HG02588 (cell line): ENCODE measurements at regions not wholly inside any gene's neighbourhood (a gene's known extent, or its start where the extent isn't known, plus 50 kb on each side); places are given as distances from the start of the nearest gene placed in this dataset.

Source experiments
- ATAC-seq: cut with Tn5 transposase; IDR thresholded peaks from one replicate; pipeline ENCODE4 v1.9.1; 2021; ENCODE audit warnings: mild to moderate bottlenecking, moderate library complexity; ENCODE audit not compliant: unreplicated experiment

DNA sequence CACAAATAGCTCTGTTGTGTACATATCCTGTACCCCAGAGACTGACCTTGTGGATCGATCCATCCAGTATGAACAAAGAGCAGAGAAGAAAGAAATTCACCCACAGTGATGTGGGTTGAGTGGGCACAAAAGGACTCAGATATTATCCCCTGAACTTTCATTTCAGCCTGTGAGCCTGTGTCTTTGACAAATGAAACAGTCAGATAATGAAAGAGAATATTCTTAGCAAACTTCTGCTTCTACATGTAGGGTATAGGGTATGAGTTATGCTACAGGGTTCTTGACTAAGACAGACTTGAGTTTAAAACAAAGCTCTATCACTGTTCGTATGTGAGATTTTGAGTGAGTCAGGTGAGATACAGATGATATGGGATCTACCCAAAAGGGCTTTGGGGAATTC lies 359.7 kb downstream of the MAFB start:
- ATAC-seq, result no peak

DNA sequence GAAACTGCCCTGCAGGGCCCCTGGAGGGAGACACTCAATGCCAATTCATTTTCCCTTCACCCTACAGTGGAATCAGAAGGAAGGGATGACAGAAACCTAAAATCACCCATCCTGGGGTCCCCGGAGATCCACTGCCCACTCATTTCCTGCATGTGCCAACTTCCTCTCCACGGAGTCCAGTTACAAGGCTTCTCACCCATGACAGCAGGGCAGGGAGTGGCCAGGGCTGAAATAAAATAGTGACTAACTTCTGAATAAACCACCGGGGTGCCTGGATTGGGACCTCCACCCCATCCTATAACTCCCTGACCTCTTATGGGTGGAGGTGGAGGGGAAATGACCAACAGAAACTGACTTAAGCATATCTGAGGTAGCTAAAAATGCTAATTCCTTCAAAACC lies 362.3 kb downstream of the MAFB start:
- no peak for ATAC-seq

DNA sequence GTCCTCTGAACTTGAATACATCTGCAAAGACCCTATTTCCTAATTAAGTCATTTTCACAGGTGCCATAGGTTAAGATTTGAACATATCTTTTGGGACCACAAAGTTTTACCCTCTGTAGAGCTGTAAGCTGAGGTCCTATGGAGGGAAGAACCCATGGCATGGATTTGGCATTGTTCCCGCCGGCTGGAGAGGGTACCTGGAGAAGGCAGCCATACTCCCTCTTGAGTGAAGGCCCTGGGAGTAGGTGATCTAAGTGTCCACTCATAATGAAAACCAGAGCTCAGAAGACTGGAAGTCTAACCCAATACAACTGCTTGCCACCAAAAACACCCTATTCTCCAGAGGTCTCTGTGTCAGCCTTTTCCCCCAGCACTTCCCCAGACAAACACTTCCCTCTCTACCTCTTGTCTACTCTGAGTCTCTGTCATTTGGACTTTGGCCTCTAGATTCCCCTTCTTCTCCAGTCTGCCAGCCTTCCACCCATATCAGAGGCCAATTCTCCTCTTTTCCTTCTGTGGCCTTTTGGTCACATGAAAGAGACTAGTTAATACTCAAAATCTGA lies 363.9 kb downstream of the MAFB start:
- no peak for ATAC-seq

DNA sequence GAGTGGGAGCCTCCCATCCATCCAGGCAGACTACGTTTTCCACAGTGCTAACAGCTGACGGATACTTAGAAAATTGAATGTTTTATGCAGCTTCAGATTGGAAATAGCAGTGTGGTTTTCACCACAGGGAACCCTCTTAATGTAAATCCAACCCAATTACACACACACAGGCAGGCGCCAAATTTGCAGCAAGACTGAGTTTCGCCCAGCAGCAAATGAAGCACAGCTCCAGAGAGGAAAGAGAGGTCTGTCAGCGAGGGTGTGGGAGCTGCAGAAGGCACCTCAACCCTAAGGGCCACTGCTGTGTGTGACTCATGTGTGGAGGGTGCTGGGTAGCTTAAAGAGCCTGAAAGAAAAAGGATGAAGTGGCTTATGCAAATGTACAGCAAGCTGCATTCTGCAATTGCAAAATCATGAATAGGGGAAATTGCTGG lies 365.7 kb downstream of the MAFB start:
- ATAC-seq, result no peak

DNA sequence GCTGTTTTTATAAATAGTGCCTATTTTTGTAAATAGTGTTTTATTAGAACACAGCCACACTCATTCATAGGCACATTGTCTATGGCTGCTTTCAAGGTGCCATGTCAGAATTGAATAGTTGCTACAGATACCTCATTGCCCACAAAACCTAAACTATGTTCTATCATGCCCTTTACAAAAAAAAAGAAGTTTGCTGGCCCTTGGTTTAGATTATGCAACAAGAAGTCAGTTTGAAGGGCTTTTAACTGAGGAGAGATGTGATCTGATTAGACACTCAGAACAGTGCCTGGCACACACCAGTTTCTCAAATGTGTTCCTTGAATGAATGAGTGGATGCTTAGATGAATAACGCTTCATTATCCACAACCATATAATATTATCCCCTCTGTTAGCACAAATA lies 366.1 kb downstream of the MAFB start:
- ATAC-seq, result no peak

DNA sequence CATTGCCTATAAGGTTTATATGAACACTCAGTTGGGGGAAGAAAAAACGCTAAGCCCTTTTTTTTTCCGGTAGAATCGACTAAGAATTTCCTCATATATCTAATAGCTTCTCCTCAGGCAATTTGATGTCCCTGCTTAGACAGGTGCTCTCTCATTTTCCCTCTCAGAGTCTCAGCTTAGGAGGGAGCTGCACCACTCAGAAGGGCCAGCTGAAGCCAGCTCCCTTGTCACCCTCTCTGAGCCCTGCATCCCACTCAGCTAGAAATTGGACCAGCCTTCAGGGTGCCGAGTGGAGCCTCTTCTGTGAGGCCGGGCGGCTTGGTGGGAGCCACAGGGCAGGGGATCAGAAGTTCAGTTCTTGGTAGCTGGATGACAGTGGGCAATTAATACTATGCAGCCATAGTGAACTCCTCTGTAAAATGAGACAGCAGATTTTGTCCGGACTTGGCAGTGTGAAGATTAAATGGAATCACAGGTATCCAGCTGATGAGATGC lies 368.5 kb downstream of the MAFB start:
- no peak for ATAC-seq

DNA sequence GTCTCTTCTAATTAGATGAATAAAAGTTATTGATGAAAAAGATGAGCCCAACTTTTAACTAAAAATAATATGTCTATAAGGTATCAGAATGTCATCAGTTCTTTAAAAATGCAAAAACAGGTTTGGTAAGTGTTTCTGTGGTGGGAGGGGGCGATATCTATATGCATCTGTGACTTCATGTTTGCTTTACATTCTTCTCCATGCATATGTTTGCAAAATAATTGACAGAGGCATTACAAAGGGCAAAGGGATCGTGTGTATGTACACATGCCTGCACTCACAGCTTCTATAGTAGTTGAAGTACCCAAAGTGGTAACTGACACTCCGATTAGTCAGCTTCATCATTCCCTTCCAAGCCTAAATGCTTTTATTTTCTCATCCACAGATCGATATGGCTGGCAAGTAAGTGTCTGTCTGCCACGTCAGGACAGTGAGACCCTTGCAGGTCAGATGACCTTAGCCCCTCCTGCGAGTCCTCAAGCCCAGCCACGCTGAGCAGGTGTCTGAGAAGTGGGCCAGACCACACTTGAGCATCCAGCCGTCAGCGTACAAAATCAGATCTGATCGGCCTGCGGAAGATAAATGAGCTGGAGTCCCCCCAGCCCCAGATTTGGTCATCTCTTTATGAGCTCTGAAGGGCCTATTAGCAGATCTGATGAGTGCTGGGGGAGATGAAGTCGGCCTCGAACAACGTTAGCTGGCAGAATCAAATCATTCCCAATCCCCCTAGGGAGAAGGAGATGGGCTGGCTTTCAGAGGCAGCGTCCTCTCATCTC lies 369.1 kb downstream of the MAFB start:
- no peak for ATAC-seq

DNA sequence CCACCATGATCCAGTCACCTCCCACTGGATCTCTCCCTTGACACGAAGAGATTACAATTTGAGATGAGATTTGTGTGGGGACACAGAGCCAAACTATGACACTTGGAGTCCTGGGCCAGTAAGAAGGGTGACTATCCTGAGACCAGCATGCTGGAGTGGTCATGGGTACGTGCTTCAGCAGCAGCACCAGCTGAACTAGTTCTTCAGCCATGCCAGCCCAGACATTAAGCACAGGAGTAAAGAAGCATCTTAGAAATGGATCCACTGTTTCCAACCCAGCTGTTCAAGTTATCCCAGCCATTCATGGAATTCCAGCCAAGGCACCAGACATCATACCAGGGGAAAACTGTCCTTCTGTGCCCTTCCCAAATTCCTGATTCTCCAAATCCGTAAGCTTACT lies 370.0 kb downstream of the MAFB start:
- no peak for ATAC-seq

DNA sequence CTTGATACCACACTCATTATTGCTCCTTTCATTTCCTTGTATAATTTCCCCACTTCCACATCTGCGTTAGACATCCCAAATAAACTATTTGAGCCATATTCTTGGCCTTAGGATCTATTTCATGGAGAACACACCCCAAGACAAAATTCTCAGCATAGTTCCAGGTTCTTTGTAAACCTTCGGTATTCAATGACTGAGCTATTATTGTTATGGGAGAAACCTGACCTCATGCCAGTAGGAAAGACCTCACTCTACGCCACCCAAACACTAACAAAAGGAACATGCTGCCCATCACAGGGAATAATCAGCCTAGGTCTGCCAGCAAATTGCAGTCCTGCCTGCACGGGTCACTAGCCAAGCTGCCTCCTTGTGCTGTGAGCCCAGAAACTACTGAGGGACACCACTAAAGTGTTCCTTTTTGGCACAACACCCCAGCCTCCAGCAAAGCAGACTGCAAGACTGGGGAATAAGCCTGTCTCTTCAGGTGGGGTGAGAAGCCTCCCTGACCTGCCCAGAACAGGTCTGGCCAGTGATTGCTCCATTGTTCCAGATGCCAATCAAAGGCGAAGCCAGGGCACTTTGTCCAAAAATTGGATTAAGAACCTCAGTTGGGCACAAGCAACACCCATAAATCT lies 371.8 kb downstream of the MAFB start:
- ATAC-seq, result no peak

DNA sequence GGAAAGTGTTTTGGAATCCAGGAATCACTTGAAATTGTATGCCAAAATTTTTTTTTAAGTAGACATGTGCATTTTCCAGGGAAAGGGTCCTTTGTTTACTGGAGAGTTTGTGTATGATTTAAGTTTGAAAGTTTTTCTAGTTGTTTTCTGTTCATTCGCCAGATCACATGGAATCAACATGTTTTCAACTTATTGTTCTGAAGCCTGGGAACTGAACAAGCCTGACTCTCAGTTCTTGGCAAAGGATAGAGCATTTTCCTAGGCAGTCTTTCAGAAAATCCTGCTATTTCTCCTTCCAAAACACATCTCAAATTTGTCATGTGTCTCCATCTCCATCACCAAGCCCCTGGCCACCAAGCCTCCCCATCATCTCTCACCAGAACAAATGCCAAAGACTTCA lies 374.8 kb downstream of the MAFB start:
- no peak for ATAC-seq

DNA sequence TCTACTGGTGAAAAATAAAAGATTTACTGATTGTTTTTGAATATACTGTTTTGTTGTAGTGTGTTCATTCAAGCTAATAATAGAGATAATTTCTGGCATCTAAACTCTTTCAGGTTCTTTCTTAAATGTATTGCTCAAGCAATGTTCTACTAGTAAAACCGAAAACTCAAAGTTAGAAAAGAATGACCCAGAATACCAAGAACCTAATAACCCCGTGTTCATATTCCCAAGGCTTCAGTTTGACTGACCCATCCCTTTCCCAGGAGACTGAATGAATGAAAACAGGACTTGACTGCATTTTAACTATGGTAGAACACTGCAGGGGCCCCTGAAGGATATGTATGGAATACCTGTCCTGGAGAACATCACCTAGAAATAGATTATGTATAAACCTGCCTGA lies 375.3 kb downstream of the MAFB start:
- ATAC-seq, result no peak

DNA sequence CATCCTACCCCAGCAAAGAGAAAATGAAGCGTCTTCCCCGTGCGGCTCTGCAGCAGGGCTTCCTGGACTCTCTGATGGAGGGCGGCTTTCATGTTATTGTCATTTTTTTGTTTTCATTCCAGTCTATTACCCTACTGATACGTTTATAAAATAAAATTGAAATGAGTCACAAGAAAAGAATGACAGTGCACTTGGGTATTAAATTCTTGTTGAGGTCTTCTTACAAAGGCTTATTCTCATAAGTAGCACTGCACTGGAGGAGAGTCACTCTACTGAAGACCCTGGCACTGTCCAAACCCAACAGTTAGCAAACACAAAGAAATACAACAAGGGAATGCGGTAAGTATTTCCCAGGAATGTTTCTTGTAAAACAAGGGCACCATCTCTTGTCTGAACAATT lies 379.3 kb downstream of the MAFB start:
- no peak for ATAC-seq

DNA sequence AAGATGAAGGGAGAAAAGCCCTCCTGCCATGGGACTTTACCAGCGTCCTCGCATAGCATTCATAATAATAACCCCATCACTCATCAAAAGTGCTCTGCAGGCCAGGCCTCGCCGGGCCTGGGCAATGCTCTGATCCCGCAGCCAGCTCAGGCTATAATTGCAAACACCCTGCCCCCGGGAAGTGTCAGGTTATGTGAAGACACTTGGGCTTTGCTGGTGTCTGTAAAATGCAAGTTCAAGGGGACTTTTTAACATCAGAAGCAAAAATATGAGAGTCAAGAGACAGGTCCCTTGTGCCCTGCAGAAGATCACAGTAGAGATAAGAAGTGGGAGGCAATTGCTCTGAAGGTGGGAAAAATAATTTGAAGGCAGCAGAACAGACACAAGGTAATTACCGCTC lies 381.0 kb downstream of the MAFB start:
- ATAC-seq, result no peak

DNA sequence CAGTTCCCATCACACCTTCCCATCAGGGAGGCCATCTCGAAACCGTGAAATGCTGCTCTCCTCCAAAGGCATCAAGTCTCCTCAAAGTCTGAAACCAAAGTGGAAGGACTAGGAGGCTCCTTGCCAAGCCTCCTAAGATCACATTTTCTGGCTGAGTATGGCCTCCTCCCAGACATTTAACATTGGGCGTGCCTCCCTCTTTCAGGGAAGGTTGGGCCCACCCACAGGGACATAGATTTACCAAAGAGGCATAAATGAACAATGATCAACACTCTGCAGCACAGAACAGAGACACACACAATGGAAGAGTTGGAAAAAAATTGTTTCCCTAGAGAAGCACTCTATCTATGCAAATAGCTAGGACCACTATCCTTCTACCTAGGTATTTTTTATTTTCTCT lies 381.8 kb downstream of the MAFB start:
- ATAC-seq, result no peak

DNA sequence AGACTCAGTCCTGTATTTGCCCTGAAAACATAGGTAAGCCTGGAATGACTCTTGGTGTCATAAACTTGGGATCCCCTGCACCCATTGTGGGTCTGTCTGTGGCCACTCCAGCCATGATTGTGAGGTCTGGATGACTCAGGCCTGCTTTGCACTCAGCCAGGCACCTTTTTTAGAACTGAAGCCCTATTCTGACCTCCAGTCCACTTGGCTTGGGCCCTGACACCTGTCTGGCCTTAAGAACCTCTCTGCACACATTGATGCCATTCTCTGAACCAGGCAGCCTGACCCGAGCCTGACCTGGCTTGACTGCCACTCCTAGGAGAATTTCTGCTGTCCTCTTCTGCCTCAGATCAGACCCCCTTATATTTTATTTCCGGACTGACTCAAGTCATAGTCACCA lies 383.7 kb downstream of the MAFB start:
- ATAC-seq, result no peak

DNA sequence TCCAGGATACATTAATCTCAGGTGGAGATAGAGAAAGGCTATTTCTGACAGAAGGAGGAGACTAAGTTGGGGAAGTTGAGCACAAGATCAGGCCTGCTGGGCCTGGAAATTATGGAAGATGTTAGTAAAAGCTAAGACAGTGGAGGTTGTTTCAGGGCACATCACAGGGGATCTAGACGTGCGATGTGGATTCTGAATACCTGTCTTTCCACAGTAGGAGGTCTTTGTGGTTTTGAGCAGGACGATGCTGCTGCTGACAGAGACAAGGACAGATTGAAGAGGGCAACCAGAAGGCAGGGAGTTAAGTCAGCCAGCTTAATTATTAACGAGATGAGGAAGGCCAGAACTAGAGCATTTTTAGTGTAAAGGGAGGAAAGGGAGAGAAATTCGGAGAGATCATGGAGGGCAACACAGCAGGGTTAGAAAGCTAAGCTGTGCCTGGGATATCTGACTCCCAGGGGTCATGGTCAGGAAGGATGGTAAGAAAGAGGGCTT lies 384.9 kb downstream of the MAFB start:
- ATAC-seq, result no peak

DNA sequence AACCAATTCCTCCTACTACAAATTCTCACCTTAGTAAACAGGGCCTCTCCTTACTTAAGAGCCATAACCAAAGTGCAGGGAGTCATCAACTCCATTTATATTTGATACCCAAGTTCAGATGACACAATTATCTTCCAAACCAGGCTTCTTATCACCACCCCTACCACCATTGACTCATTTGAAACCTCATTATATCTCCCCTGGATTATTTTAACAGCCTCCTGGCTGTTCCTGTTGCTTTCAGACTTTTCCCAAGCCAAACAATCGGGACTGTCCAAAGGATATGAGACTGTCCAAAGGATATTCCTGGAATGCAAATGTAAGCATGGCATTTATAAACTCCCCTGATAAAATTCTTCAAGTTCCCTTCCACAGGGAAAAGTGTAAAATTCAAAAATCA lies 394.3 kb downstream of the MAFB start:
- ATAC-seq, result no peak

DNA sequence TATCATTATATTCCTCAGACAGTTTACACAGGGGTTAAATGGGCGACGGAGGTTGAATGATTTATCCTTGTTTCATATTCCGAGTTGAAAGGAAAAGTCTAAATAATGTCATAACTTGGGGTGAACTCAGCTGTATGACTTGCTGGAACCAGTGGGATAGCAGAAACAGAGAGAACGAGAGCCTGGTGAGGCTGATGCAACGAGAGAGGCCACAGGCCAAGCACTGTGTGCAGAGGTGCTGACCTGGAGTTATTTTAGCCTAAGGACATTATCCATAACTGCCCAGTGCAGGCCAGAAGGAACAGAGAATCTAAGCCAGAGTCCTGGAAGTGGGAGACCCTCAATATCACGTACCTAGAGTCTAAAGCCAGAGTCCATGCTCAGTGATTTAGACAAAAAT lies 394.9 kb downstream of the MAFB start:
- ATAC-seq, result no peak

DNA sequence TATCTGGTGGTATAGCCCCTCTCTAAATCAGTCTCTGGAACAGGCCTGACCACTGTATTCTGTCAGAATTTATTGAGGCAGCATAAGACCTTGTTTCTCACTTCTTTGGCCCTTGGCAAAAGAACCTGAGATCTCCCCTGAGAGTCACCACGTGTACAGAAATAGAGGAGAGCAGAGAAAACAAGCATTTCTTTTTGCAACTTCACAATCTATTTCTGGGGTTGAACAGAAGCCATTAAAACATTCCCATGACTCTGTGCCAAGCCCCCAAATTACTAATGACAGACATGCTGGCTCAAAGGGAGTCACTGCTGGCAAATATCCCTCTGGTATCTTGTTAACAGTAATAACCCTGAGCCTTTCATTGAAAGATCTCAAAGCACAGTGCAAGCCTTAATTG lies 395.3 kb downstream of the MAFB start:
- ATAC-seq, result no peak

DNA sequence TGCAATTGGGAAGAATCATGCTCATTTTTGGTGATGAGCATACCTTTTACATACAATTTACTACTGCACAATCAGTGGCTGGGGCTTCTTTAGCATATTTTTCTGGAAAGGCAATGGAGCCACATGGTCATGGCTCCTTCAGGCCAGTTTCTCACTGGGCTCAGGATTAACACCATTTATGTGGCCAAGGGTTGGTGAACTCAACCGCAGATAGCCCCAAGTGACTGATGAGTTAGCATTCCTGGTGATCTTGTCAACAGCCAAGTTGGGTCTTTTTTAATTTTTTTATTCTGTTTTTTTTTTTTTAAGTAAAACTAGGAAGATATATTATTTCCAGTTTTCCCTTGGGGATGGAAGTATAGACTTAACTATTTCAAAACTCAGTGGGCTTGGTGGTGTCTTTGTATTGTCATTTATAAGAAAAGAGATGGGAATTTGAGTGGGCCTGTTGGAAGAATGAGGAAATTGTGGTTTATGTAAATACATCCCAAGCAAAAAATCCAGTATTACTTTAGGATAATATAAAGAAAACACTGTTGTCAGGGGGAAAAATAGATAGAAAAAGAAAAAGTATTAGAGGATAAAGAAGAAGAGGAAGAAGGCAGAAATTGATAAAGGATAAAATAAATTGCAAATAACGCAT lies 397.4 kb downstream of the MAFB start:
- ATAC-seq, result no peak

DNA sequence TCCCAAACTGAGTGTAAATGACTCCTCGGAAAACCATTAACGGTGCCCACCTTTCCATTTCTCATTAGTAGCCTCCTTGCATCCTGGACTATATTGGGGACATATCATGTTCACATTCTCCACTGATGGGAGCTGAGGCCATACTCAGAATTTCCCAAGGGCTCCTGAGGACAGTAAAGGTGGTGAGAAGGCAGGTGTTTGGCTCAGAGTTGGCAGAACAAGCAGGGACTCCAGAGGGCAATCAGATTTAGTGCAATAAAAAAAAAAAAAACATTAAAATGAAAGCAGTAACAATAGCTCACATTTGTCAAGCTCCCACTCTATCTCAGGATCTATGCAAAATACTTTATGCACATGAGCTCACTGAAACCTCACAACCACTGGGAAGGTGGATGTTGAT lies 401.4 kb downstream of the MAFB start:
- no peak for ATAC-seq
